ENCODE measurements at regions not wholly inside any gene's neighbourhood (a gene's known extent, or its start where the extent isn't known, plus 50 kb on each side); places are given as distances from the start of the nearest gene placed in this dataset.
"Not testable (repeated sequence)": the region's sequence is repeated elsewhere in the genome, so short reads cannot be mapped to it uniquely, and the experiment has no call there.

- DNase-seq: no peak
Observed at GRCh38 chrX:47776292-47777006, 60.3 kb upstream of the ZNF81 start.

DNA sequence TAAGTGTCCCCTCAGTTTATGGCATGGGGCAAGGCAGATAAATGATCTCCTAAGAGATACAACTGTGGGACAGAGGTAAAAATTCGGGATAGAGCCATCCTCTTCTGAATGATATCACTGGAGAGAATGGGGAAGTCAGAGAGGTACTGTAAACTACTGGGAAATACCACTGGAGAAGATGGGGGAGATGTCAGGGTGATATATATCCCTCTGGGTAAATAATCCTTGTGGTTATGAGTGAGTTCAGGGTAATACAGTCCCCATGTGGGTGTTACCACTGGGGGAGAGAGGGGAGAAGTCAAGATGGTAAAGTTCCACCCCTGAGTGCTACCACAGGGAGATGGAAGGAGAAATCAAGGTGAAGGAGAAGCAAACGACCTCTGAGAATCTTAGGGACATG, 63.9 kb upstream of the ZNF81 start:
- no peak for DNase-seq

DNA sequence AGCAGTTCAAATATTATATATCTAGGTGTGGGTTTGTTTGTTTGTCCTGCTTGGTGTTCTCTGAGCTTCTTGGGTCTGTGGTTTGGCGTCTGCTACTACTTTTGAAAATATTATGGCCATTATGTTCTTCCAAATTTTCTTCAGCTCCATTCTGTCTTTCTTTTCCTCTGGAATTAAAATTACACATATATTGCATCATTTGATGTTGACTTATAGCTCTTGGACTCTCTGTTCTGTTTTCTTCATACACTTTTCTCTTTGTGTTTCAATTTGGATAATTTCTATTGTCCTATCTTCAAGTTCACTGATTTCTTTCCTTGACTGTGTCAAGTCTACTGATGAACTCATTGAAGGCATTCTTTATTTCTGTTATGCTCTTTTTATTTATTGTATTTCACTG, 65.2 kb upstream of the ZNF81 start:
- DNase-seq: no peak

DNA sequence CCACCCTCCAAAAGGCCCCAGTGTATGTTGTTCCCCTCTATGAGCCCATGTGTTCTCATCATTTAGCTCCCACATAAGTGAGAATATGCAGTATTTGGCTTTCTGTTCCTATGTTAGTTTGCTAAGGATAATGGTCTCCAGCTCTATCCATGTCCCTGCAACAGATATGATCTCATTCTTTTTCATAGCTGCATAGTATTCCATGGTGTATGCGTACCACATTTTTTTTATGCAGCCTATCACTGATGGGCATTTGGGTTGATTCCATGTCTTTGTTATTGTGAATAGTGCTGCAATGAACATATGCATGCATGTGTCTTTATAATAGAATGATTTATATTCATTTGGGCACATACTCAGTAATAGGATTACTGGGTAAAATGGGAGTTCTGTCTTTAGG, 73.9 kb upstream of the ZNF81 start:
- DNase-seq: not testable (repeated sequence)

GRCh38 chrX:47752685-47753084, 84.0 kb upstream of the ZNF81 start:
- no peak for DNase-seq

- DNase-seq: peak; percentile 52
Observed at GRCh38 chrX:47751670-47752069, 85.0 kb upstream of the ZNF81 start.

DNA sequence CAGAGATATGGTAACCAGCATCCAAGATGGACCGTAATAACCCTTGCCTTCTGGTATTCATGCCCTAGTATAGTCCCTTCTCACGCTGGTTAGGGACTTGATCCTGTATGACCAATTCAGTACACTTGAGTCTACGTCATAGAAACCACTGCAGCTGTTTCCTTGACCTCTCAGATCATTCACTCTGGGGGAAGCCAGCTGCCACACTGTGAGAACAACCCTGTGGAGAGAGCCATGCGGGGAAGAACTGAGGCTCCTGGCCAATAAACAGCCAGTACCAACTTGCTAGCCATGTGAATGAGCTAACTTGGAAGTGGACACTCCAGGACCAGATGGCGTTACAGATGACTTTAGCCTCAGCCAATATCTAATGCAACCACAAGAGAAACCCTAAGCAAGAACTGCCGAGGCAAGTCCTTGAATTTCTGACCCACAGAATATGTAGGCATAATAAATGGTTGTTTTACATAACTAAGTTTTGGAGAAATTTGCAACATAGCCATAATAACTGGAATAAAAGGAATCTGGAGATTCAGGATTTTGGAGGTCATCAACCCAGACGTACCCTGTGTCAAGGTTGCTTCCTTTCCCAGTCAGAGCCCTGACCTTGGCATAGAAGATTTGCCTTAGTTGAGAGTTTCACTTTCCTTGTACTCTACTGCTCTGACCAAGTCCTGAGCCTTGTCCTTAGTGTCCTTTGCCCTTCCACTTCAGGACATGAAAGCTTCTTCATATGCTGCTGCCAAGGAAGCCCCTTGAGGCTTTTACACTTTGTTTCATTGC, 87.3 kb upstream of the ZNF81 start:
- no peak for DNase-seq

GRCh38 chrX:47748576-47748975, 88.1 kb upstream of the ZNF81 start:
- DNase-seq: no peak

- no peak for DNase-seq
Observed at GRCh38 chrX:47746446-47746845, 87.5 kb upstream of the UXT start.

DNA sequence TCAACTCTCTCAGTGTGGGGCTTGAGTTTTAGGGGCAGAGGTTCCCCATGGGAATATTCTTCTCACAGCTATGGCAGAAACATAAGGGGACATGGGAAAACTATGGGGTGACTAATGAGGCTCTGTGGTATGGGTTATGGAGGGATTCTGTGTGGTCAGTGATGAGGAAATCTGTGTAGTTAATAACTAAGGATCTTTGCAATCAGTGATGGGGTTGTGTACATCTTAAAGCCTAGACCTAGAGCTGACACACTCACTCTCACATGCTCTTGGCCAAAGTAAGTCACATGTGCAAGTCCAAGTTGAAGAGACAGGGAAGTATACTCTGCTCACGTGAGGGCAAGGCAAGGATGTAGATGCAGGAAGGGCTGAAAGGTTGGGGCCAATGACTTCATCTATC, 86.4 kb upstream of the UXT start:
- no peak for DNase-seq

- no peak for DNase-seq
Observed at GRCh38 chrX:47743504-47743903, 84.5 kb upstream of the UXT start.

GRCh38 chrX:47738870-47739269, 79.9 kb upstream of the UXT start:
- not testable (repeated sequence) for DNase-seq

DNA sequence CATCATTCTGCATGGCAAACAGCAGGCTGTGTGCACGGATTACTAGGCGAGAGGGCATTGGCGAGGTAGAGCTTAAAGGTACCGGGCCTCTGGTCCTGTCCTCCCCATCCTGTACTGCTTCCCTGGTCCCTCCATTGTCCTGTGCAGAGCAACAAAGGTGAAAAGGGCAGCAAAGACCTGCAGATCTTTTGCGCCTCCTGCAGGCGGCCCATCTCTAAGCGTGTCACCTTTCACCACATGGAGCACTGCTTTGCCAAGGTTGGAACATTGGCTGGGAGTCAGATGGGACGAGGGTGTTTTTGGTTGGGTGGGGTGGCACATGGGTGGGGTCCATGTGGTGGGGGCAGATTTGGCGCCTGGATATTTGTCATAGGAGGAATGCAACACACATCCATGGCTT, 64.7 kb upstream of the UXT start:
- DNase-seq: peak; percentile 53

DNA sequence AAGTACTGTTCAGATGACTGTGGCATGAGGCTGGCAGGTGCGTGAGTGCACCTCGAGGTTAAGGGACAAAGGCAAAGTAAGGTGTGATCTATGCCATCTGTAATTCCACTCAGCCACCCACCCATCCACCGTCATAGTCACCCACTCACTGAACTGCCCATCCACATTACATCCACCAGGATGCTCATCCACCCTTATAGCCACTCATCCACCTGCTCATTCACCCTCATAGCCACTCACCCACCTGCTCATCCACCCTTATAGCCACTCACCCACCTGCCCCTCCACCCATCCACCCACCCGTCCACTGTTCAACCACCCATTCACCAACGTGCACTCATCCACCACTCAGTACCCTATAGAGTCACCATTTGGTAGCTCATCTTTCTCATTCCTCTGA, 64.1 kb upstream of the UXT start:
- no peak for DNase-seq

GRCh38 chrX:47722260-47722659, 63.3 kb upstream of the UXT start:
- no peak for DNase-seq

DNA sequence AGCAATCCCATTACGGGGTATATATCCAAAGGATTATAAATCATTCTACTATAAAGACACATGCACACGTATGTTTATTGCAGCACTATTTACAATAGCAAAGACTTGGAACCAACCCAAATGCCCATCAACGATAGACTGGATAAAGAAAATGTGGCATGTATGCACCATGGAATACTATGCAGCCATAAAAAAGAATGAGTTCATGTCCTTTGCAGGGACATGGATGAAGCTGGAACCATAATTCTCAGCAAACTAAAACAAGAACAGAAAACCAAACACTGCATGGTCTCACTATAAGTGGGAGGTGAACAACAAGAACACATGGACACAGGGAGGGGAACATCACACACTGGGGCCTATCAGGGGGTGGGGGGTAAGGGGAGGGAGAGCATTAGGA, 56.1 kb upstream of the UXT start:
- not testable (repeated sequence) for DNase-seq

DNA sequence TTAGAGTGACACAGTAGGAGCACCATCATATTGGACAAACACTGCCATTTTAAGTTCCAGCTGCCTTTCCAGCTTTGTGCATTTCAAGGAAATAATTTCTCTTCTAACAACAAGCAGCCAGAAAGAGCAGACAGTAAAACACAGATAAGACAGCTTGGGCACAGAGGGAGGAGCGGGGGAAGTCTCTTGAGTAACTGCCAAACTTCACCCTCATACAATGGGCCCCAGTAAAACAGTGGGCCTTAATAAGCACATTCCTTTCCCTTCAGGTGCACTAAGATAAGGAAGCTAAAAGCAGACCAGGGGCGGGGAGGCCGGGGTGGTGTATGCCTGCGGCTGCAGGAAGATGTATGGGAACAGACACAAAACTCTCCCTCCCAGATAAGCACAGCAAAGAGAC, 53.7 kb upstream of the UXT start:
- DNase-seq: not testable (repeated sequence)

DNA sequence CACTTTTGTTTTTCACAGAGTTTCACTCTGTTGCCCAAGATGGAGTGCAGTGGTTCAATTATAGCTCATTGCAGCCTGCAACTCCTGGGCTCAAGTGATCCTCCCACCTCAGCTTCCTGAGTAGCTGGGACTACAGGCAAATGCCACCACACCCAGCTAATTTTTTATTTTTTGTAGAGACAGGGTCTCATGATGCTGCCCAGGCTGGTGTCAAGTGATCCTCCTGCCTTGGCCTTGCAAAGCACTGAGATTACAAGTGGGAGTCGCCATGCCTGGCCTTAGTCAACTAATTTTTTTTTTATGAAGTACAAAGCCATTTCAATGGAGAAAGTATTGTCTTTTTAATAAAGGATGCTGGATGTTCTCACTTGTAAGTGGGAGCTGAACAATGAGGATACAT, 51.3 kb upstream of the UXT start:
- no peak for DNase-seq
